ENCODE measurements at regions not wholly inside any gene's neighbourhood (a gene's known extent, or its start where the extent isn't known, plus 50 kb on each side); places are given as distances from the start of the nearest gene placed in this dataset.

GRCh38 chr4:166172619-166173018 is 299.6 kb downstream of the TLL1 start:
- Histone ChIP-seq H2BK20ac (ENCODE audit: low read depth, low read length, poor library complexity, severe bottlenecking) (no peak overlapping the region), H2AFZ (ENCODE audit: low read length) (no peak overlapping the region), H3K56ac (ENCODE audit: insufficient read length, low read depth, low read length) (no peak overlapping the region), H3K27me3 (ENCODE audit: insufficient read depth, low read length) (no peaks in the 10 kb centered on the region), H2AK5ac (ENCODE audit: insufficient read length, low read length) (no peak overlapping the region), H3K14ac (ENCODE audit: insufficient read depth, low read length) (no peak overlapping the region), H3K27ac (ENCODE audit: insufficient read length, low read depth, low read length) (no peak overlapping the region), H2BK5ac (ENCODE audit: insufficient read length, low read length) (no peak overlapping the region), H4K8ac (replicated peaks; ENCODE audit: insufficient read length, low read depth, low read length) (no peak overlapping the region), H2BK15ac (ENCODE audit: low read depth, low read length) (no peak overlapping the region), H4K20me1 (ENCODE audit: control insufficient read depth, insufficient read depth, insufficient read length) (no peaks in the 10 kb centered on the region), H3K23me2 (ENCODE audit: insufficient read length, low read depth, low read length, poor library complexity, severe bottlenecking) (no peaks in the 10 kb centered on the region), H4K91ac (ENCODE audit: insufficient read length, low read depth, low read length) (no peak overlapping the region), H2BK120ac (ENCODE audit: low read depth, low read length, poor library complexity, severe bottlenecking) (no peak overlapping the region), H3K79me1 (ENCODE audit: insufficient read depth, low read depth, low read length, poor library complexity, severe bottlenecking) (no peaks in the 10 kb centered on the region), H3K4ac (ENCODE audit: low read depth, low read length) (no peak overlapping the region), H3K79me2 (ENCODE audit: insufficient read depth, low read length) (no peaks in the 10 kb centered on the region), H3K9ac (ENCODE audit: extremely low read depth, insufficient read length, low read length) (no peak overlapping the region), H4K5ac (ENCODE audit: insufficient read length, low read depth, low read length) (no peak overlapping the region), H3K4me1 (ENCODE audit: insufficient read depth, low read length) (no peaks in the 10 kb centered on the region), H3K4me2 (ENCODE audit: insufficient read depth, insufficient read length, low read length) (no peak overlapping the region), H3K9me3 (ENCODE audit: control insufficient read depth, low read depth, low read length) (no peaks in the 10 kb centered on the region), H3K23ac (ENCODE audit: insufficient read length, low read depth, low read length) (no peak overlapping the region), H3K18ac (ENCODE audit: insufficient read length, low read depth, low read length) (no peak overlapping the region), H2BK12ac (ENCODE audit: insufficient read length, low read depth, low read length) (no peak overlapping the region), H3T11ph (ENCODE audit: low read length) (no peak overlapping the region)
- no peak for DNase-seq
- no peak overlapping the region for H3K27ac Mint-ChIP-seq
- WGBS (ENCODE audit: extremely low coverage, insufficient read length, low lambda C conversion rate): no CpG with 5 or more reads among the region's 2 CpGs
- no peaks in the 10 kb centered on the region for H3K27me3 Mint-ChIP-seq (ENCODE audit: low read depth)
- H3K4me1 Mint-ChIP-seq: no peaks in the 10 kb centered on the region
- no peak overlapping the region for H3K4me3 Mint-ChIP-seq
- TF ChIP-seq, protein P1, sequence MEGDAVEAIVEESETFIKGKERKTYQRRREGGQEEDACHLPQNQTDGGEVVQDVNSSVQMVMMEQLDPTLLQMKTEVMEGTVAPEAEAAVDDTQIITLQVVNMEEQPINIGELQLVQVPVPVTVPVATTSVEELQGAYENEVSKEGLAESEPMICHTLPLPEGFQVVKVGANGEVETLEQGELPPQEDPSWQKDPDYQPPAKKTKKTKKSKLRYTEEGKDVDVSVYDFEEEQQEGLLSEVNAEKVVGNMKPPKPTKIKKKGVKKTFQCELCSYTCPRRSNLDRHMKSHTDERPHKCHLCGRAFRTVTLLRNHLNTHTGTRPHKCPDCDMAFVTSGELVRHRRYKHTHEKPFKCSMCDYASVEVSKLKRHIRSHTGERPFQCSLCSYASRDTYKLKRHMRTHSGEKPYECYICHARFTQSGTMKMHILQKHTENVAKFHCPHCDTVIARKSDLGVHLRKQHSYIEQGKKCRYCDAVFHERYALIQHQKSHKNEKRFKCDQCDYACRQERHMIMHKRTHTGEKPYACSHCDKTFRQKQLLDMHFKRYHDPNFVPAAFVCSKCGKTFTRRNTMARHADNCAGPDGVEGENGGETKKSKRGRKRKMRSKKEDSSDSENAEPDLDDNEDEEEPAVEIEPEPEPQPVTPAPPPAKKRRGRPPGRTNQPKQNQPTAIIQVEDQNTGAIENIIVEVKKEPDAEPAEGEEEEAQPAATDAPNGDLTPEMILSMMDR (conservative IDR thresholded peaks at IDR 0.05): no peak
- no peaks in the 10 kb centered on the region for H3K9me3 Mint-ChIP-seq
- H3K36me3 Mint-ChIP-seq (ENCODE audit: insufficient read depth in 1 of 3, low read depth in 3 of 3): no peaks in the 10 kb centered on the region
